ENCODE measurements at regions not wholly inside any gene's neighbourhood (a gene's known extent, or its start where the extent isn't known, plus 50 kb on each side); places are given as distances from the start of the nearest gene placed in this dataset.

GRCh38 chr13:29964181-29964845 is 113.9 kb upstream of the UBL3 start:
- Histone ChIP-seq H3K9ac (replicated peaks; ENCODE audit: extremely low read depth, insufficient read depth, low read length) (no peak overlapping the region), H3K27me3 (ENCODE audit: control insufficient read depth in 2 of 2, insufficient read depth in 2 of 2, low read length in 2 of 2) (no peaks in the 10 kb centered on the region), H3K79me2 (ENCODE audit: control insufficient read depth, insufficient read depth, low read length) (no peaks in the 10 kb centered on the region), H3K36me3 (ENCODE audit: control insufficient read depth in 2 of 2, extremely low read depth in 1 of 2, insufficient read depth in 2 of 2, low read length in 2 of 2) (no peaks in the 10 kb centered on the region), H4K20me1 (replicated peaks; ENCODE audit: control insufficient read depth, extremely low read depth, insufficient read depth, low read length) (no peaks in the 10 kb centered on the region), H3K27ac (ENCODE audit: insufficient read depth, low read depth, low read length) (no peak overlapping the region), H3K4me1 (ENCODE audit: control insufficient read depth, extremely low read depth, insufficient read depth, low read length) (no peaks in the 10 kb centered on the region), H3K9me3 (replicated peaks; ENCODE audit: control insufficient read depth, insufficient read depth, low read length) (no peaks in the 10 kb centered on the region), H3K4me3 (replicated peaks in 1 of 3; ENCODE audit: insufficient read depth in 1 of 3, low read depth in 1 of 3, low read length in 3 of 3) (no peak overlapping the region), H3K9me1 (replicated peaks; ENCODE audit: control insufficient read depth, extremely low read depth, insufficient read depth, low read length) (no peaks in the 10 kb centered on the region), H2AFZ (ENCODE audit: low read depth, low read length) (no peak overlapping the region), H3K4me2 (ENCODE audit: insufficient read depth, low read length) (no peak overlapping the region)
- dilution Hi-C loops (cut with MboI; ENCODE audit: extremely low pct_ligation_motif_present, low sequenced_read_pairs) (no loop called here), intact Hi-C loops (cut with micrococcal nuclease) (no loop called here)
- ChIA-PET CTCF (no interaction called here), POLR2A (no interaction called here)
- DNase-seq (ENCODE audit: low read depth, low spot score) (no peak), FAIRE-seq (no peak)
- TF ChIP-seq MYC (IDR thresholded peaks at IDR 0.05; ENCODE audit: low read depth, low read length) (no peak), MAX (IDR thresholded peaks at IDR 0.05; ENCODE audit: insufficient read depth, insufficient read length) (no peak), POLR2AphosphoS5 (IDR thresholded peaks at IDR 0.05; ENCODE audit: insufficient read depth, low read depth, low read length) (no peak), FOS (IDR thresholded peaks at IDR 0.05; ENCODE audit: borderline replicate concordance, insufficient read depth, low read length) (no peak), JUN (IDR thresholded peaks at IDR 0.05; ENCODE audit: borderline replicate concordance, insufficient read depth, insufficient read length, low read depth) (no peak), EZH2 (IDR thresholded peaks at IDR 0.05; ENCODE audit: borderline replicate concordance, low read depth, low read length, severe bottlenecking) (no peak), GATA2 (IDR thresholded peaks at IDR 0.05; ENCODE audit: insufficient read depth, insufficient read length, low read depth, low read length) (no peak), POLR2A (IDR thresholded peaks at IDR 0.05; ENCODE audit: low read depth, low read length) (no peak), CTCF (IDR thresholded peaks at IDR 0.05; ENCODE audit: extremely low read depth in 1 of 2, insufficient read depth in 1 of 2, low read depth in 1 of 2, low read length in 2 of 2) (no peak)
- BruUV-seq (replicated peaks), result no TSS peak
